Spleen (tissue), 11 donors: ENCODE measurements at regions not wholly inside any gene's neighbourhood (a gene's known extent, or its start where the extent isn't known, plus 50 kb on each side); places are given as distances from the start of the nearest gene placed in this dataset.

Source experiments
- DNase-seq: peaks from one replicate; pipeline ENCODE4 v3.0.0-alpha.2; 2020
- H3K27ac ChIP-seq, 8 donors: fragments of 200-600 bp; sonication (generic) in 7 of 8; 1 replicate in 4 of 8; 2 replicates in 4 of 8; pipeline versions ENCODE4 v1.5.0 to v1.8.0; 2016 to 2021; ENCODE audit warnings: inconsistent platforms in 4 of 8, mild to moderate bottlenecking in 4 of 8, moderate library complexity in 1 of 8
- H3K27me3 ChIP-seq, 7 donors: fragments of 200-600 bp; sonication (generic) in 6 of 7; replicated peaks in 1 of 7; 1 replicate in 4 of 7; 2 replicates in 3 of 7; pipeline versions ENCODE4 v1.5.0 to v1.8.0; 2016 to 2021; ENCODE audit warnings: inconsistent platforms in 3 of 7, mild to moderate bottlenecking in 1 of 7
- H3K36me3 ChIP-seq, 6 donors: fragments of 200-600 bp; sonication (generic) in 5 of 6; 1 replicate in 4 of 6; 2 replicates in 2 of 6; pipeline versions ENCODE4 v1.5.0 to v1.8.0; 2016 to 2021; ENCODE audit warnings: inconsistent platforms in 2 of 6
- H3K4me1 ChIP-seq, 6 donors: fragments of 200-600 bp; sonication (generic) in 5 of 6; 1 replicate in 3 of 6; 2 replicates in 3 of 6; pipeline versions ENCODE4 v1.5.0 to v1.8.0; 2016 to 2021; ENCODE audit warnings: inconsistent platforms in 3 of 6
- H3K4me3 ChIP-seq, 8 donors: fragments of 200-600 bp; sonication (generic) in 7 of 8; 1 replicate in 4 of 8; 2 replicates in 4 of 8; pipeline versions ENCODE4 v1.5.0 to v1.8.0; 2016 to 2021; ENCODE audit warnings: inconsistent platforms in 4 of 8, mild to moderate bottlenecking in 4 of 8, moderate library complexity in 2 of 8
- H3K9me3 ChIP-seq, 8 donors: fragments of 200-600 bp; sonication (generic) in 7 of 8; 1 replicate in 4 of 8; 2 replicates in 4 of 8; pipeline versions ENCODE4 v1.5.0 to v1.8.0; 2016 to 2021; ENCODE audit warnings: inconsistent platforms in 4 of 8
- CTCF ChIP-seq, 11 experiments: fragments of 200-600 bp in 7 of 11; fragments of 450-650 bp in 4 of 11; sonication (generic) in 4 of 11; IDR thresholded peaks in 8 of 11; conservative IDR thresholded peaks in 3 of 11; 1 replicate in 7 of 11; 2 replicates in 4 of 11; pipeline versions ENCODE4 v1.4.0 to v1.8.0; 2016 to 2021; ENCODE audit warnings: antibody characterized with exemption in 11 of 11, inconsistent platforms in 4 of 11, mild to moderate bottlenecking in 1 of 11
- POLR2A ChIP-seq, 3 donors: fragments of 450-650 bp; IDR thresholded peaks; one replicate each; pipeline ENCODE4 v1.5.1; 2017; ENCODE audit warnings: antibody characterized with exemption in 3 of 3, mild to moderate bottlenecking in 1 of 3
- POLR2AphosphoS5 ChIP-seq, 3 donors: sonication (generic); formaldehyde crosslinking; IDR thresholded peaks; one replicate each; pipeline ENCODE4 v1.5.1; 2017; ENCODE audit warnings: antibody characterized with exemption in 3 of 3
- WGBS, 5 donors: extraction: QIAGEN DNeasy Blood & Tissue Kit in 3 of 5; methylation state at CpG; one replicate each; pipeline versions ENCODE4 v1.1.5 to v1.1.7; 2013 to 2018; 5-methylcytosine and 5-hydroxymethylcytosine counted together
- intact Hi-C: fragments of 100-400 bp; cut with DNase I; formaldehyde crosslinking; loops from one replicate; pipeline ENCODE4 v1.15.0; 2023; ENCODE audit warnings: low total_unique reads
- donor health status: healthy with polysubstance abuse.
- donor health status: DM: no; HTN: no; CAD: no; lungs with moderate emphysema.
- donor health status: DM: no; HTN: no; CAD: no.
- donor health status: Bipolar disorder and iron deficiency.
- donor health status: healthy.
- donor health status: DM: no; HTN: no; CAD: no.
- donor health status: DM: yes; HTN: yes; CAD: no.

DNA sequence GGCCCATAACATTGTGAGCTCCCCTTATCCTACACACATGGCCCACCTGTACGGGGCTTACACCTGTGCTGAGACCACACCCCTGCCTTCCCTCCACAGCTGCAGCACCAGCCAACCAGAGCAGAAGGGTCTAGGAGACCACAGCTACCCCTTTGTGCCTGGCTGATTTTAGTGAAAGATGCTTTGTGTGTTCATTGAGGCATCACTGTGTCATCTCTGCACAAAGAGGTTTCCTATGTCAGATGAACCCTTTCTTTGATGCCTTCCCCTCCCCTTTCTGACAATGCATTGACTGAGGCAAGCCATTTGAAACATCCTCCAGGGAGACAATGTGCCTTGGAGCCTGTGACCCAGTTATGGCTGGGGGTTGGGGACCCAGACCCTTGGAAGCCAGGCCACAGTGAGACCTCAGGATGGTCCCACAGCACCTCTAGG lies 54.9 kb upstream of the SLC7A14 start:
- H3K36me3 ChIP-seq = no peaks in the 10 kb centered on the region
- no peak overlapping the region for H3K4me3 ChIP-seq
- H3K9me3 ChIP-seq = peaks cover 0 to 11% (median 0%) of the 10 kb centered on the region in 8 donors
- TF ChIP-seq POLR2AphosphoS5 (IDR thresholded peaks at IDR 0.05) = no peak
- no peak for TF ChIP-seq POLR2A (IDR thresholded peaks at IDR 0.05)
- no peak for TF ChIP-seq CTCF (IDR thresholded peaks at IDR 0.05 in 8 of 11, conservative IDR thresholded peaks at IDR 0.05 in 3 of 11)
- intact Hi-C loops = no loop called here
- H3K27me3 ChIP-seq = peaks cover 0 to 14% (median 0%) of the 10 kb centered on the region in 7 donors
- no peak overlapping the region for H3K27ac ChIP-seq
- WGBS, 5 donors = 69 to 88% (median 73%) methylated on average over 1 of the region's 1 CpG
- DNase-seq = no peak
- no peaks in the 10 kb centered on the region for H3K4me1 ChIP-seq

DNA sequence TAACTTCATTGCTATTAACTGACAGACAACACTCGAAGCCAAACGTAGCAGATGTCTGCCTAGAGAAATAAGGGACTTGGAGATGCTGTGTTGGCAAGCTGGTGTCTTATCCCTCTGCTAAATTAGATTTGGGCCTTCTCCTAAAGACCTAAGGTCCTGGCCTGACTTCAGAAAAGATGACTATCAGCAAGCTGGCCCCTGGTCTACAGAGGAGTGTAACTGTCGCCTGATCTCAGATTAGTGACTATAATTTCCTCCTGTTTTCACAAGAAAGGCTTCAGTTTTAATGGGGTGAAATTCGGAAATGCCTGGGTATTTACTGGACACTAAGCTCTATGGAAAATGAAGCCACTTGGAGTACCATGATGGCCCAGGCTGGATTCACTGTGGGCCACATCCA lies 53.1 kb upstream of the SLC7A14 start:
- intact Hi-C loops = no loop called here
- Histone ChIP-seq H3K9me3 (no peaks in the 10 kb centered on the region), H3K36me3 (no peaks in the 10 kb centered on the region), H3K4me1 (no peaks in the 10 kb centered on the region), H3K27ac (no peak overlapping the region), H3K4me3 (no peak overlapping the region), H3K27me3 (peaks cover 0 to 20% (median 0%) of the 10 kb centered on the region in 7 donors)
- DNase-seq = no peak
- TF ChIP-seq POLR2A (IDR thresholded peaks at IDR 0.05) = no peak
- no peak for TF ChIP-seq CTCF (IDR thresholded peaks at IDR 0.05 in 8 of 11, conservative IDR thresholded peaks at IDR 0.05 in 3 of 11)
- 77 to 88% (median 87%) methylated on average over 4 of the region's 4 CpGs for WGBS, 5 donors

DNA sequence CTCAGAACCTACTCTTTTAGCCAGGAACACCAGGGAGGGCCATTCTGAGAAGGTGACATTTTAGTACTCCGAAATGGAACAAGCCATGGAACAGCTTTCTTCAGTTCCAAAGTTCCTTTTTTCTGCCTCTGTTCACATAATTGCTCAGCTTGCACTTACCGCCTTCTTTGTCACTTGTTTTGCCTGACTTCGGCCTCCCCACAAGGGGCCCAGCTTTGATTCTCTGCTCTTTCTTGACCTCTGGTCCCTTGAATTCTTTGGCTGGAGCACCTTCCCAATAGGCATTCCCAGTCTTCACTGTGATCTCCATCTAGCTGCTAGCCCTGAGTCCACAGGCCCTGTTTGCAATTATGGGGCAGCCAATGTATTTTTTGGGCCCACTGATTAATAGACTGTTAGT lies 51.4 kb upstream of the SLC7A14 start:
- no peaks in the 10 kb centered on the region for H3K4me1 ChIP-seq
- no peak overlapping the region for H3K4me3 ChIP-seq
- H3K27ac ChIP-seq = no peak overlapping the region
- TF ChIP-seq POLR2A (IDR thresholded peaks at IDR 0.05) (no peak), CTCF (IDR thresholded peaks at IDR 0.05 in 8 of 11, conservative IDR thresholded peaks at IDR 0.05 in 3 of 11) (no peak), POLR2AphosphoS5 (IDR thresholded peaks at IDR 0.05) (no peak)
- H3K9me3 ChIP-seq = no peaks in the 10 kb centered on the region
- H3K36me3 ChIP-seq = no peaks in the 10 kb centered on the region
- peaks cover 0 to 15% (median 0%) of the 10 kb centered on the region in 7 donors for H3K27me3 ChIP-seq
- intact Hi-C loops = no loop called here
- no peak for DNase-seq
- 89 to 94% (median 91%) methylated on average over 3 of the region's 3 CpGs for WGBS, 5 donors

GRCh38 chr3:170636400-170636973 lies 50.6 kb upstream of the SLC7A14 start:
- H3K4me3 ChIP-seq = no peak overlapping the region
- H3K9me3 ChIP-seq = no peaks in the 10 kb centered on the region
- H3K36me3 ChIP-seq = no peaks in the 10 kb centered on the region
- no peaks in the 10 kb centered on the region for H3K4me1 ChIP-seq
- 60 to 77% (median 66%) methylated on average over 5 of the region's 5 CpGs for WGBS, 5 donors
- no peak overlapping the region for H3K27ac ChIP-seq
- TF ChIP-seq POLR2AphosphoS5 (IDR thresholded peaks at IDR 0.05) = no peak
- no peak for TF ChIP-seq POLR2A (IDR thresholded peaks at IDR 0.05)
- no peak for TF ChIP-seq CTCF (IDR thresholded peaks at IDR 0.05 in 8 of 11, conservative IDR thresholded peaks at IDR 0.05 in 3 of 11)
- intact Hi-C loops = no loop called here
- peaks cover 0 to 15% (median 0%) of the 10 kb centered on the region in 7 donors for H3K27me3 ChIP-seq
- DNase-seq = no peak
